NB4 (cell line): ENCODE measurements at regions not wholly inside any gene's neighbourhood (a gene's known extent, or its start where the extent isn't known, plus 50 kb on each side); places are given as distances from the start of the nearest gene placed in this dataset.

Experiments
- DNase-seq: peaks from one replicate; pipeline ENCODE4 v3.0.0; 2010; ENCODE audit warnings: low read depth
- H3K4me3 ChIP-seq: one replicate; pipeline ENCODE4 v1.5.1; 2011; ENCODE audit warnings: mild to moderate bottlenecking, low read depth, low read length, moderate library complexity
- CTCF ChIP-seq: IDR thresholded peaks from one replicate; pipeline ENCODE4 v1.5.1; 2012; ENCODE audit warnings: low read depth, low read length
- MAX ChIP-seq: IDR thresholded peaks from 2 replicates; pipeline ENCODE4 v1.6.1; 2011; ENCODE audit warnings: low read depth, low read length
- MYC ChIP-seq: IDR thresholded peaks from 2 replicates; pipeline ENCODE4 v1.6.1; 2011; ENCODE audit warnings: low read depth, low read length
- POLR2A ChIP-seq: IDR thresholded peaks from 2 replicates; pipeline ENCODE4 v1.6.1; 2011; ENCODE audit warnings: mild to moderate bottlenecking; ENCODE audit not compliant: insufficient read length; ENCODE audit errors: extremely low read depth

- no peak for DNase-seq
- no peak overlapping the region for H3K4me3 ChIP-seq
- TF ChIP-seq CTCF (no peak), MAX (no peak), POLR2A (no peak), MYC (no peak)
These were observed 586.8 kb downstream of the DSC3 start for GRCh38 chr18:30455741-30456140.

- no peak for DNase-seq
- TF ChIP-seq POLR2A (no peak), CTCF (no peak), MYC (no peak), MAX (no peak)
- H3K4me3 ChIP-seq, result no peak overlapping the region
These were observed 587.6 kb downstream of the DSC3 start for GRCh38 chr18:30454920-30455319.

- TF ChIP-seq MAX (no peak), POLR2A (no peak), MYC (no peak), CTCF (no peak)
- no peak for DNase-seq
- H3K4me3 ChIP-seq, result no peak overlapping the region
These were observed 590.6 kb downstream of the DSC3 start for GRCh38 chr18:30451981-30452380.

- no peak for DNase-seq
- TF ChIP-seq CTCF (no peak), MAX (no peak), MYC (no peak), POLR2A (no peak)
- H3K4me3 ChIP-seq, result no peak overlapping the region
These were observed 591.6 kb downstream of the DSC3 start for GRCh38 chr18:30450927-30451326.

GRCh38 chr18:30446605-30447004 is 595.9 kb downstream of the DSC3 start:
- DNase-seq, result no peak
- TF ChIP-seq MYC, result no peak
- no peak for TF ChIP-seq MAX
- no peak for TF ChIP-seq POLR2A
- no peak for TF ChIP-seq CTCF
- no peak overlapping the region for H3K4me3 ChIP-seq

GRCh38 chr18:30444544-30444943 is 598.0 kb downstream of the DSC3 start:
- H3K4me3 ChIP-seq, result no peak overlapping the region
- TF ChIP-seq MYC, result no peak
- no peak for TF ChIP-seq MAX
- TF ChIP-seq CTCF, result no peak
- no peak for DNase-seq
